GM12878 (cell line): ENCODE measurements at regions not wholly inside any gene's neighbourhood (a gene's known extent, or its start where the extent isn't known, plus 50 kb on each side); places are given as distances from the start of the nearest gene placed in this dataset.

Source experiments
- ATAC-seq: fragments of 200-7000 bp; cut with Tn5 transposase; 3 replicates; pipeline ENCODE4 v1.9.1; 2020; ENCODE audit warnings: mild to moderate bottlenecking, moderate library complexity
- BruUV-seq: library from RNA; stranded (reverse); fragments of 400-500 nt; replicated peaks from 2 replicates; lab custom pipeline; 2021; lab: Mats Ljungman, UMichigan
- CTCF ChIA-PET: fragments of 300-600 bp; sonication (Branson Sonifier 250); formaldehyde crosslinking; extraction: SDS; loops from one replicate; lab custom pipeline; 2021; ENCODE audit warnings: inconsistent platforms; lab: Yijun Ruan, JAX
- POLR2A ChIA-PET: fragments of 350-600 bp; formaldehyde crosslinking; extraction: SDS; loops from one replicate; lab custom pipeline; 2021; ENCODE audit warnings: inconsistent platforms; lab: Charles Lee
- RAD21 ChIA-PET: fragments of 300-600 bp; sonication (Branson Sonifier 250); formaldehyde crosslinking; loops from one replicate; lab custom pipeline; 2023; ENCODE audit warnings: antibody characterized with exemption; ENCODE audit not compliant: unreplicated experiment; lab: Charles Lee
- SMC1A ChIA-PET: fragments of 300-600 bp; sonication (Branson Sonifier 250); formaldehyde crosslinking; loops from one replicate; lab custom pipeline; 2023; ENCODE audit not compliant: unreplicated experiment, uncharacterized antibody; lab: Charles Lee
- DNase-seq: peaks from one replicate; pipeline ENCODE4 v3.0.0-alpha.2; 2011; ENCODE audit warnings: low read depth, low spot score
- FAIRE-seq: peaks from 3 replicates; lab custom pipeline; 2011; peaks lifted over from hg19 to GRCh38; lab: Jason Lieb, UNC
- H2AFZ ChIP-seq: 2 replicates; pipeline ENCODE4 v1.6.0; 2011; ENCODE audit warnings: low read depth, low read length, control low read depth; ENCODE audit not compliant: control insufficient read depth
- H3K27ac ChIP-seq: 2 replicates; pipeline ENCODE4 v1.5.1; 2011; ENCODE audit warnings: control low read depth; ENCODE audit not compliant: control insufficient read depth, insufficient read depth
- H3K27me3 ChIP-seq, 2 experiments: replicated peaks in 1 of 2; 2 replicates each; pipeline versions ENCODE4 v1.6.0 to v1.6.1; 2011; ENCODE audit warnings: low read length in 1 of 2; ENCODE audit not compliant: control insufficient read depth in 2 of 2, insufficient read depth in 2 of 2
- H3K36me3 ChIP-seq, 2 experiments: 2 replicates each; pipeline ENCODE4 v1.5.1; 2011; ENCODE audit warnings: low read length in 1 of 2; ENCODE audit not compliant: control insufficient read depth in 2 of 2, insufficient read depth in 2 of 2
- H3K4me1 ChIP-seq: 2 replicates; pipeline ENCODE4 v1.6.1; 2011; ENCODE audit warnings: mild to moderate bottlenecking, low read length, moderate library complexity, mixed read lengths; ENCODE audit not compliant: control insufficient read depth, insufficient read depth
- H3K4me2 ChIP-seq: 2 replicates; pipeline ENCODE4 v1.6.0; 2011; ENCODE audit warnings: control low read depth; ENCODE audit not compliant: control insufficient read depth, insufficient read depth
- H3K4me3 ChIP-seq: fragments of 200-600 bp; sonication (generic); 2 replicates; pipeline ENCODE4 v1.5.1; 2016
- H3K79me2 ChIP-seq: 2 replicates; pipeline ENCODE4 v1.6.0; 2011; ENCODE audit warnings: low read length; ENCODE audit not compliant: control insufficient read depth, insufficient read depth
- H3K9ac ChIP-seq: 2 replicates; pipeline ENCODE4 v1.8.0; 2011; ENCODE audit warnings: low read length, control low read depth, mixed read lengths; ENCODE audit not compliant: control insufficient read depth, insufficient read depth
- H3K9me3 ChIP-seq: replicated peaks from 3 replicates; pipeline ENCODE4 v1.5.1; 2011; ENCODE audit warnings: mild to moderate bottlenecking, low read length; ENCODE audit not compliant: control insufficient read depth, insufficient read depth
- H4K20me1 ChIP-seq: 2 replicates; pipeline ENCODE4 v1.6.0; 2011; ENCODE audit not compliant: control insufficient read depth, insufficient read depth
- ATF2 ChIP-seq: IDR thresholded peaks from 2 replicates; pipeline ENCODE4 v1.6.1; 2012; ENCODE audit warnings: low read length, inconsistent platforms
- CREB1 ChIP-seq: IDR thresholded peaks from 2 replicates; pipeline ENCODE4 v1.6.1; 2012; ENCODE audit warnings: low read depth, mild to moderate bottlenecking, inconsistent platforms
- E2F4 ChIP-seq: IDR thresholded peaks from 2 replicates; pipeline ENCODE4 v1.6.1; 2012; ENCODE audit warnings: low read depth, low read length, improper control_type of control experiment
- NR2C2 ChIP-seq: IDR thresholded peaks from 2 replicates; pipeline ENCODE4 v1.6.1; 2011; ENCODE audit warnings: borderline replicate concordance, low read depth; ENCODE audit not compliant: control insufficient read depth, insufficient read length
- RELB ChIP-seq: fragments of 450-650 bp; IDR thresholded peaks from 2 replicates; pipeline ENCODE4 v1.6.1; 2017; ENCODE audit warnings: low read depth, mild to moderate bottlenecking, moderate library complexity
- TCF3 ChIP-seq: IDR thresholded peaks from 2 replicates; pipeline ENCODE4 v1.6.1; 2012; ENCODE audit warnings: low read depth, mild to moderate bottlenecking, low read length, borderline replicate concordance; ENCODE audit not compliant: insufficient read depth
- ZBTB4 ChIP-seq: fragments of 450-650 bp; formaldehyde crosslinking; IDR thresholded peaks from 2 replicates; pipeline ENCODE4 v1.4.0; 2022; ENCODE audit warnings: mild to moderate bottlenecking, moderate library complexity
- WGBS: methylation state at CpG from one replicate; pipeline ENCODE4 v1.1.6; 2016; ENCODE audit warnings: low lambda C conversion rate; ENCODE audit not compliant: insufficient replicate concordance, insufficient coverage; ENCODE audit errors: missing lambda C conversion rate; 5-methylcytosine and 5-hydroxymethylcytosine counted together
- in situ Hi-C: fragments of 300-500 bp; cut with MboI; formaldehyde crosslinking; loops from 9 replicates; pipeline ENCODE4 v1.14.3; 2018; ENCODE audit warnings: mixed read lengths
- intact Hi-C: fragments of 100-400 bp; cut with micrococcal nuclease; formaldehyde crosslinking; loops from one replicate; pipeline ENCODE4 v1.14.2; 2022; ENCODE audit not compliant: unreplicated experiment

- no peak overlapping the region for H3K27ac ChIP-seq
- WGBS = 22% methylated on average over 7 of the region's 7 CpGs
- ChIA-PET SMC1A (no interaction called here), POLR2A (no interaction called here), CTCF (no interaction called here), RAD21 (no interaction called here)
- H3K4me2 ChIP-seq = no peak overlapping the region
- no peaks in the 10 kb centered on the region for H3K79me2 ChIP-seq
- no peaks in the 10 kb centered on the region for H4K20me1 ChIP-seq
- DNase-seq = no peak
- no peak for TF ChIP-seq NR2C2
- TF ChIP-seq ATF2 = no peak
- no peak for TF ChIP-seq ZBTB4 (CRISPR knock-in tag)
- TF ChIP-seq E2F4 = no peak
- TF ChIP-seq CREB1 = no peak
- no peak for TF ChIP-seq TCF3
- no peak for TF ChIP-seq RELB
- no peak overlapping the region for H3K4me3 ChIP-seq
- H3K9ac ChIP-seq = no peak overlapping the region
- H3K27me3 ChIP-seq = no peaks in the 10 kb centered on the region
- FAIRE-seq = no peak
- no TSS peak for BruUV-seq
- no peaks in the 10 kb centered on the region for H3K4me1 ChIP-seq
- no peaks in the 10 kb centered on the region for H3K36me3 ChIP-seq
- no peaks in the 10 kb centered on the region for H3K9me3 ChIP-seq
- in situ Hi-C loops = no loop called here
- ATAC-seq = no peak
- no peak overlapping the region for H2AFZ ChIP-seq
- intact Hi-C loops = loop anchor here (10.0 kb wide), 1 partner anchor 639 kb away; no protein-coding TSS in a partner anchor
Observed at GRCh38 chr14:106174206-106174605, 647.8 kb downstream of the TMEM121 start.
